ENCODE measurements at regions not wholly inside any gene's neighbourhood (a gene's known extent, or its start where the extent isn't known, plus 50 kb on each side); places are given as distances from the start of the nearest gene placed in this dataset.

- TF ChIP-seq ATF5 (CRISPR knock-in tag; IDR thresholded peaks at IDR 0.05; ENCODE audit: low read depth): no peak
- no peak for TF ChIP-seq STAG1 (CRISPR knock-in tag; IDR thresholded peaks at IDR 0.05)
- no peak for TF ChIP-seq ZBTB14 (CRISPR knock-in tag; IDR thresholded peaks at IDR 0.05)
- no peak for TF ChIP-seq ZNF17 (CRISPR knock-in tag; IDR thresholded peaks at IDR 0.05)
Measured at GRCh38 chr16:59392911-59393310, 658.8 kb upstream of the GOT2 start (continued).

- no peak for DNase-seq (ENCODE audit: low spot score)
- Histone ChIP-seq H3K27me3 (ENCODE audit: control insufficient read depth in 1 of 2, insufficient read depth in 2 of 2, low read length in 2 of 2) (no peaks in the 10 kb centered on the region), H3K4me3 (replicated peaks in 1 of 3; ENCODE audit: insufficient read depth in 1 of 3, low read depth in 2 of 3, low read length in 3 of 3) (no peak overlapping the region), H3K9ac (ENCODE audit: insufficient read depth, low read depth, low read length) (no peak overlapping the region), H3K4me1 (ENCODE audit: insufficient read depth, low read length) (no peaks in the 10 kb centered on the region), H3K4me2 (ENCODE audit: low read depth, low read length) (no peak overlapping the region), H3K79me2 (ENCODE audit: insufficient read depth, low read length) (no peaks in the 10 kb centered on the region), H3K27ac (ENCODE audit: extremely low read length, insufficient read depth, low read length) (no peak overlapping the region), H3K36me3 (replicated peaks in 1 of 2; ENCODE audit: control insufficient read depth in 1 of 2, insufficient read depth in 2 of 2, low read length in 2 of 2) (no peaks in the 10 kb centered on the region), H3K9me3 (ENCODE audit: low read length) (peaks cover 5% of the 10 kb centered on the region; the same call in 1 of the 2 replicates), H4K20me1 (ENCODE audit: insufficient read depth, low read length) (no peaks in the 10 kb centered on the region), H2AFZ (ENCODE audit: low read length) (no peak overlapping the region)
- CTCF ChIA-PET (ENCODE audit: low intra/inter-chr PET ratio, low total read pairs): no interaction called here
- POLR2A ChIA-PET: no interaction called here
- no peak for FAIRE-seq
- ATAC-seq: no peak
- intact Hi-C loops (cut with micrococcal nuclease; ENCODE audit: unreplicated experiment) (no loop called here), in situ Hi-C loops (cut with HindIII; ENCODE audit: extremely low pct_ligation_motif_present, low pct_unique_long_range_greater_than_20kb) (no loop called here)
- no TSS peak for BruUV-seq (replicated peaks)
- no peak for TF ChIP-seq BATF2 (CRISPR knock-in tag; IDR thresholded peaks at IDR 0.05)
- no peak for TF ChIP-seq ARNTL (CRISPR knock-in tag; IDR thresholded peaks at IDR 0.05)
- no peak for TF ChIP-seq ZBTB7A (CRISPR knock-in tag; IDR thresholded peaks at IDR 0.05)
- TF ChIP-seq DRAP1 (CRISPR knock-in tag; IDR thresholded peaks at IDR 0.05): no peak
- TF ChIP-seq MXD4 (CRISPR knock-in tag; IDR thresholded peaks at IDR 0.05): no peak
- TF ChIP-seq FOXO4 (CRISPR knock-in tag; conservative IDR thresholded peaks at IDR 0.05): no peak
- TF ChIP-seq MED13 (CRISPR knock-in tag; IDR thresholded peaks at IDR 0.05): no peak
- no peak for TF ChIP-seq ZNF674 (CRISPR knock-in tag; IDR thresholded peaks at IDR 0.05; ENCODE audit: low read depth)
- no peak for TF ChIP-seq FOXK1 (CRISPR knock-in tag; IDR thresholded peaks at IDR 0.05; ENCODE audit: borderline replicate concordance, low read depth)
- no peak for TF ChIP-seq HHEX (CRISPR knock-in tag; IDR thresholded peaks at IDR 0.05)
- no peak for TF ChIP-seq RFX1 (IDR thresholded peaks at IDR 0.05)
- no peak for TF ChIP-seq PLSCR1 (CRISPR knock-in tag; IDR thresholded peaks at IDR 0.05; ENCODE audit: borderline replicate concordance)
- TF ChIP-seq ZNF232 (CRISPR knock-in tag; IDR thresholded peaks at IDR 0.05; ENCODE audit: borderline replicate concordance): no peak
- TF ChIP-seq RBFOX2 (IDR thresholded peaks at IDR 0.05; ENCODE audit: low read depth, low read length): no peak
- TF ChIP-seq ZBTB42 (CRISPR knock-in tag; IDR thresholded peaks at IDR 0.05): no peak
- TF ChIP-seq ZNF260 (CRISPR knock-in tag; IDR thresholded peaks at IDR 0.05; ENCODE audit: borderline replicate concordance, low read depth): no peak
- WGBS (ENCODE audit: low lambda C conversion rate): 18% methylated on average over 4 of the region's 4 CpGs
Measured at GRCh38 chr16:59391617-59392364, 657.7 kb upstream of the GOT2 start.

Data from HepG2 (cell line).